Inferior parietal cortex (tissue), 1 donor: ENCODE measurements at regions not wholly inside any gene's neighbourhood (a gene's known extent, or its start where the extent isn't known, plus 50 kb on each side); places are given as distances from the start of the nearest gene placed in this dataset.

Experiments
- DNase-seq: peaks from one replicate; pipeline ENCODE4 v3.0.0-alpha.2; 2016; ENCODE audit errors: extremely low spot score

DNA sequence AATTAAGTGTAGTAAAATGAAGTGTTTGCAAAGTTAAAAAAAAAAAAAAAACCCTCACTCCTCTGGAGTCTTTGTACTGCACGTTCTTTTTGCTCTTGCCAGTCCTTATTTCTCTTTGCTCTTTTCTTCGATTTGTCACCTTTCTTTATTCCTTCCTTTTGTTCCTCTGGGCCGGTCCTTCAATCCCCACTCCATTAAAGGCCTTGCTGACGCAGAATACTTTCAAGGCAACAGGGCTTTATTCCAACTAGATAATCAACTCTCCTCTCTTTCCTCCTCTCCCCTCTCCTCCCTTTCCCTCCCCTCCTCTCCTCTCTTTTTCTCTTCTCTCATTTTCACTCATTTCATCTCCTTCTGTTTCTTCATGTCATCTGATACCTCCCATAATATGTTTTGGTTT lies 138.2 kb upstream of the NTM start:
- no peak for DNase-seq

DNA sequence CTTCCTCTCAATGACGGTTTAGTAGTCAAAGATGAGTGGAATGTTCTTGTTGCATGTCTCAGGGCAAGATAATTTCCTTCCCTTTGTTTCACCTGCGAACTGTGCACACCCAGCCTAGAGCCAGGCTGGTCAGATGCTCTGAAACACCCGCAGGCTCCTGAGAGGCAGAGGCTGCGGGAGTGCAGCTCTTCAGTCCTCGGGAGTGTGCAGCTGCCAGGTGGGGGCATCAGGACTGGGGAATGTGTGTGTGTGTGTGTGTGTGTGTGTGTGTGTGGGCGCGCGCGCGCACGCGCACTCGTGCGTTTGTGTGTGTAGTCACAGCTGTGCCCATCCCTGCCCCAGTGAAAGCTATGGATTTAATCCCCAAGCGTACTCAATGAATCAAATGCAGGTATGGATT lies 136.2 kb upstream of the NTM start:
- no peak for DNase-seq

DNA sequence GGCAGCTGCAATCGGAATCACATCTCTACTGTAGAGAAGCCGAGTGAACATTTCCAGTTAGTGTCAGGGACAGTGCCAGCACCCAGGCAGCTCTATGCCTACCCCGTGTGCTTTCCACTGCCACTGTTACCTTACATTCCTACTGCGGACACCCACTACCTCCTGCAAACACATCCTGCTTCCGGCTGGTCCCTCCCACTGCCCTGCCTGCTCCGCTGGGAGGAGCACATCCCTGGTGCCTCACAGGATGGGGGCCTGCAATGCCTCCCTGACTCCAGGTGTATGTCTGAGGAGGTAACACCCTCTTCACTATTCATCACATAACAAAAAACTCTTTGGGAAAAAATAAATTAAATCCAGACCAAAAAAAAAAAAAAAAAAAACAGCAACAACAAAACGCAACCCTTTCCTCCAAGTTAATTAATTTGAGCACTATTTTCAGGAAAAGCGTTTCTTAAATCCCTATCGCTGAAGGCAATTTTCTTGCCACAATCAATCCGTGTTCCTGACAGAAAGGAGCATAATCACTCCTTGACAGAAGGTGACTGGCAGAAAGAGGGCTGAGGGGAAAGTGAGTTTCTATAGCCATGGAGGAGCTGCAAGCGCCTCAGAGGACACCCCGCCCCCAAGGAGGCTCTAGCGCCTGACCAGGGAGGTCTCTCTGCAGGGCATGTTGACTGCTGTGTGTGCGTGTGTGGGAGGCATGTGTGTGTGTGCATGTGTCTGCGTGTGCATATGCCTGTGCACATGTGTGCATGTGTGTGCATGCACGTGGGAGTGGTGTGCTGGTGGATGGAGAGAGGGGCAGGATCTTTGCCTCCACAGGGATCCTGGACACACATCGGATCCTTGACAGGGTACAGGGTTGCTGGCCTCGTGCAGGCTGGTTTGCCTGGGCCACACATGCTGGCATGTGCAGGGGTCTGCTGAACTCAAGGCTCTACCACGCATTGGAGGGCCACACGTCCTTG lies 134.8 kb upstream of the NTM start:
- no peak for DNase-seq

DNA sequence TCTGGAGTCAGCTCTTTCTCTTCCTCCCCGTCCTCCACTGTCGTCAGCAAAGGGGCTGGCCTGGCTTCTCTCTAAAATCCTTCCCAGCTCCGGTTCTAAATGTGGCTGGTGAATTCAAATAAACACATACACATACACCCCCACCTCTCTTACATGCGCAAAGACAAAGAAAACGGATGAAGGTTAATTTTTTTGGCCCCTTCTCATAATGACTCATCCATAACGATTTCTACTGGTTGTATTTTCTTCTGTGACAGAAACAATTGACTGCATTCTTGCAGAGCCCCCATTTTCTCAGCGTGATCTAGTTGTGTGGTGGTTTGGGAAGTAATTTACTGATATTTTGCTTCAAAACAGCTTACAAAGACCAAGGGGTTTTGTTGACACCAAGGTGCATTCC lies 130.0 kb upstream of the NTM start:
- DNase-seq, result no peak

GRCh38 chr11:131242476-131243000 lies 127.9 kb upstream of the NTM start:
- no peak for DNase-seq

DNA sequence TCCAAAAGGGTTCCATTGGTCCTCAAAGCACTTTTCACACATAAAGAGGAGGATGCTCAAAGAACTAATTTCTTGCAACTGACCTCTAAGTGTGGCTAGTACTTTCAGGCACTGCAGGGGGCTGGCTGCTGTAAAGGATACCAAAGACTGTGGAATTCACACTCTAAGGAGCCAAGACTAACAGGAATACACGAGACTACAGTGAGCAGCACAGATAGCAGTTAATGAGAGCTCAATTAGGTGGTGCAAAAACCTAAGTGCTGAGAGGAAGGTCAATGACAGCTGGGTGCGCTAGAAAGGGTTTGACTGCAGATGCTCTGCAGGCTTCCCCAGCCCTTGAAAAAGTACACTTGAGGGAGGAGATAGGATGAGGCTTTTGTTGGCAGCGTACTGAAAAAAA lies 124.3 kb upstream of the NTM start:
- DNase-seq, result no peak

DNA sequence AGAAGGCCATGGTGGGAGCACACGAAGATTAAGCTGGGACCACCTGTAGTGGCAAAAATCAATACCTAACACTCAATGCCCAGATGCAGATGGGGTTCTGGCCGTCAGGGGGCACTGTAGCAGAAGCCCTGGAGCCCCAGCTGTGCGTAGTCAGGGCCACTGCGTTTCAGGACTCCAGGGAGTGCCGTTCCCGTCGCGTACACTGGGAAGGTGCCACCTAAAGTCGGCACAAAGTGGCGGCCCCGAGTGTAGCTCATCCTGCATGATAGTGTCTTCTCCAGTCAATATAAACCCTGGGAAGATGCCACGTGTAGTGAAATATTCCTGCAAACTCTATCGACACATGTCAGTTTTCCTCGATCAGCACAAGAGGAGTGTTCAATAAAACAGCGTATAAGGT lies 123.8 kb upstream of the NTM start:
- peak; percentile 74 for DNase-seq

GRCh38 chr11:131248588-131248987 lies 121.8 kb upstream of the NTM start:
- DNase-seq, result no peak

DNA sequence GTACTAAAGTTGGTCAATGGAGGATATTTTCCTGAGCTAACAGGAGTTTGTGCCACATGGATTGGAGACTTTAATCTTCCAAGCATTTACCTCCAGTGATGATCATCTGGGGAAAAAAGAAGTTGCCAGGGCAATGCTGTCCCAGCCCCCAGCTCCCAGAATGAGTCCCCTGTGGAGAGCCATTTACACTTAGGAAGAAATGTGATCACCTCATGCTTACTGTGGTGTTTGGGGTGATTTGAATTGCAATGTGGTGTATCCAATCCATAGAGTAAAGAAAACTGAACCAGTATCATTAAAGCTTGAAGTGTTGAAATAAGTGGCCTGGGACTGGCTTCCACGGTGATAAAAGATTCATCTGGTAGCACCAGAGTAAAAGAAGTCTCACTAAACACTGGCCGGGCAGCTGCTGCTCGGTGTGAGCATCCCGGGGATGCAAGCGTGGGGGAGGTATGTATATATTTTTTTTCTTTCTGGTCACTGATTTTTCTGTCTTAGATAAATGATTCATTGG lies 117.2 kb upstream of the NTM start:
- DNase-seq, result no peak

DNA sequence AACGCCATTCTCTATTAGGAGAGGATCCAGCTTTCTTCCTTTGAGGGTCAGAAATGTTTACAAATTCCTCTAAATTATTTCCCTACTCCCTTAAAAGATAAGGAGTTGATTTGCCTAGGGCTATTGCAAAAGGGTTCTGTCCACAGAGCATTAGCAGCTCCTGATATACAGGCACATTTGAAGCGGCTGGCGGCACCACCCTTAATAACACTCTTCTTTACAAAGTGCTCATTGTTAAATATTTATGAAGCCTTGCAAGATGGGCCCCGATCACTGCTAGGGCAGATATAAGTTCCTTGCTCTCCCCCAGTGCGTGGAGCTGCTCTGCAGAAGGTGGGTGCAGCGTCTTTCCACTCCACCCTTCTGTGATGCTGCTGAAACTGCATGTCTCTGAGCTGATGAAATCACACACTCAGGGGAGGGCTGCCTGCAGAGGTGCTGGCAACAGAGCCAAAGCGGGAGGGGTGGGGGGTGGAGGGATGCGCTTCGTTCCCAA lies 116.7 kb upstream of the NTM start:
- no peak for DNase-seq

- no peak for DNase-seq
These were observed 116.2 kb upstream of the NTM start for GRCh38 chr11:131254254-131254653.

GRCh38 chr11:131274233-131274632 lies 96.2 kb upstream of the NTM start:
- DNase-seq, result no peak

DNA sequence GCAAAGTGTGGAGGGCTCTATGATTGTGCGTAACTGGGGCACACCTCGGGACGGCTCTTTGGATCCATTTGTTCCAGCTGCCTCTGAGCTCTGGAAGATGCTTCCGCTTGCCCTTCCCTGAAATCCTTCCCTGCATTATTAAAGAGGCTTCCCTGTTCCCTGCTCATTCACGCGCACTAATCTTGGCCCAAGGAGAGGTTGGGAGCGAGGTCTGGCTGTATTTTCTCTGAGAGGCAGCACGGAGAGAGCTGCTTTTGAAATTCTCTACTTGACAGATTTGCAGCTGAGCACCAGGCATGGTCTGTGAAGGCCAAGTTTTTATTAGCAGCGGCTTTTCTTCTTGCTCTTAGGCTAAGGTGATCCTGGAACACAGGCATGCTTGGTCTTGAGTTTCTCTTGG lies 94.8 kb upstream of the NTM start:
- no peak for DNase-seq

DNA sequence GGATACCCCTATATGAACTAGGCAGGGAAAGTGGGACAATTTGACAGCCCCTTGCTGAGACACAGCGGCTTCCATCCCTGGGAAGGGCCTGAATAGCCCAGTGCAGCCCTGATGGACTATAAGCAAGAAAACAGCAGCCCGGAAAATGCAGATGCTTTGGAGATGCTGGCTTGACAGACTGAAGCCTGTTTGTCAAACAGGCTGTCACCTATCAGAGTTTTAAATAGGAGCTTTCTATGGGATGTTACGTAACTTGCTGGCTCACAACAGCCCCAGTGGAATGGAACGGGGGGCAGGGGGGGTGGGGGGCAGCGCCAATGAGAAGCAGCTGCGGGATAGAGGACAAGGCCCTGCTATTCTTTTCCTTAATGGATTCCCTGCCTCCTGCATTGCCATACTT lies 91.9 kb upstream of the NTM start:
- DNase-seq, result peak; percentile 54

- DNase-seq, result no peak
These were observed 90.6 kb upstream of the NTM start for GRCh38 chr11:131279654-131280384.

DNA sequence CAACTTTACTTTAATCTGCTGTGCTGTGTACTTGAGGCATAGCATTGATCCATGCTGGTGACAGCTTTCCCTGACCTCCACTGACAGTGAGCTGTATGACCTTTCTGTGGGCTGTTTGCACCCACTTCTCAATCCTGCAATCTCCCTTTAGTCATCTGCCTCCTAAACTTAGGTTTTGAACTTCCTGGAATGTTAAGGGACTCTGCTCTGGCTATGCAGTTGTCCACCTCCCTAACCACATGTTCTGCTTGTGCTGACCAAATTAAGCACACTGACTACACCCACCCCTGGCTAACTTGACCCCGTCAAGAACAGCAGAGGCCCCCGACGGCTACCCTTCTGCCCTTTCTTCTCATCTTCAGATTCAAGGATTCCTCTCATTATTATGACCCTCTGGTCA lies 89.1 kb upstream of the NTM start:
- no peak for DNase-seq

DNA sequence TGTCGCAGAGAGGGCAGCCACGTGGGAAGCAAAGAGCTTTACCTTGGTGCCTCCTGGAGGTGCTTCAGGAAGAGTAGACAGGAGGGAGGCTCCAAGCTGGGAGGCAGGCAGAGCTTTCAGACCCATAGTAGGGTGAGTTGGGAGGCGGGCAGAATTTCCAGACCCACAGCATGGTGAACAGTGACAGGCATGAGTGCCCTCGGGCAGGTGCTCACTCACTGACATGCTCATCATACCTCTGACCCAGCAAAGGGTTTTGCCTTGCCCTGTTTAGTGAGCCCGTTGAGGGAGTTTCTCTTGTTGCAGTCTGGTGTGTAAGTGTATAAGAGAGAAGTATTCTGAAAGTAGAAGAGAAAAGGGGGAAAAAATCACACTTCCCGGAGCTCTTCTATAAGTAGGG lies 86.4 kb upstream of the NTM start:
- DNase-seq, result no peak

DNA sequence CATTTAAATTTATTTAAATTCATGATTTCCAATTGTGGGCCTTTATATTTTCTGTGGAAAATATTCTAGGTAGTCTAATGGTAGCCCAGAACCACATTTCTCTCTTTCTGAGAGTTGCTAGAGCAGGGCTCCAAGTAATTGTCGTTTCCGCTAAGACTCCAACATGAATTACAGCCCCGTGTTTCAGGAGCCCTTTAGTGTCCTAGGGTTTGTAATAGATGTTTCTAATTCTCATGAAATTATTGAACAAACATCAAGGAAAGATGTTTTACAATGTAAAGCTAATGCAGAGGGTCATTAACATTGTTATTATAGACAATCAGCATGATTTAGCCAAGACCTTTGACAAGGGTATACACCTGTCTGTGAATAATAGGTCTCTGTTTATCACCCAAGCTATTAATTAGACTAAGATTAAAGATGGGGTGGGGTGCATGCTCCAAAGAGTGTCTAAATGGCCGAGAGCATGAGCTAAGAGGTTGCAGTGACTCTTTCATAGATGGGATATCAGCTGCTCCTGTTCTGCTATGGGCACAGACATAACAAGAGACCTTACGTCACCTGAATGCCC lies 81.8 kb upstream of the NTM start:
- no peak for DNase-seq

DNA sequence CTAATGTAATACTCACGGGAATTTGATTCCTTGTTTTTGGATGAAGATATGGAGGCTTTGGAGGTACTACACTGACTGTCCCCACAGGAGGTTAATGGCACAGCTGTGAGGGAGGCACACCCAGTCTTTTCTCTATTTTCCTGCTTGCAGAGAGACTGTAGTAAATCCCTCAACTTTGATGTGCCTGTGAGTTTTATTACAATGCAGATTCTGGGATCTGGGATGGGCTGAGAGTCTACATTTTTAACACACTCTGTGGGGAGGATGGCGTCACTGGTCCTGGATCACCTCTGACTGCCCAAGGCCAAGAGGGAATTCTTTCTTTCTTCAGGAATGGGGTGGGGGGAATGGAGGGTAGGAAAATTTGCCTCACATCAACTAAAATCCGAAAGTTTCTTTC lies 80.2 kb upstream of the NTM start:
- DNase-seq, result no peak

DNA sequence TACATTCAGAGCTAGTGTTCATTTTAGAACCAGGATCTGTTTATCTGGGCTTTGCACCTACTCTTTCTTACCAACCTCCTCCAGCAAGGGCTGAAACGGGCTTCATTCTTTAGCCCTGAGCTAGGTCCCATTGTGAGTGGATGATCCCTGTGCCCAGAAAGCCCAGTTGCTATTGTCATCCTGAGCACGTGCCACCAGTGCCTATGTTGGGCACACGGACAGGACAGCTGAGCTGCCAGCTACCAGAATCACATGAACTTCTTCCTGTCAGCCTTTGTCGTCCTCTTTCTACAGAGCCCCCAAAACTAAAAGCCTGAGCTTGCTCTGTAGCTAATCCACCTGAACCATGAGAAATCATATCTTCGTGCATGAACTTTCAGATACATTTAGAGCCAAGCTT lies 74.4 kb upstream of the NTM start:
- DNase-seq, result no peak

- no peak for DNase-seq
These were observed 73.0 kb upstream of the NTM start for GRCh38 chr11:131297441-131297840.
